Transverse colon (tissue), 4 donors: ENCODE measurements at regions not wholly inside any gene's neighbourhood (a gene's known extent, or its start where the extent isn't known, plus 50 kb on each side); places are given as distances from the start of the nearest gene placed in this dataset.

Source experiments
- EP300 ChIP-seq: sonication (generic); formaldehyde crosslinking; IDR thresholded peaks from one replicate; pipeline ENCODE4 v1.6.1; 2017; ENCODE audit warnings: antibody characterized with exemption, low read depth
- POLR2A ChIP-seq: fragments of 450-650 bp; IDR thresholded peaks from one replicate; pipeline ENCODE4 v1.6.1; 2016; ENCODE audit warnings: antibody characterized with exemption, mild to moderate bottlenecking, moderate library complexity
- POLR2AphosphoS5 ChIP-seq, 3 donors: sonication (generic); formaldehyde crosslinking; IDR thresholded peaks; one replicate each; pipeline ENCODE4 v1.6.1; 2016; ENCODE audit warnings: antibody characterized with exemption in 3 of 3
- TF ChIP-seq, protein P1 (sequence below), 5 experiments: fragments of 200-600 bp in 3 of 5; fragments of 450-650 bp in 2 of 5; sonication (generic) in 3 of 5; IDR thresholded peaks; 1 replicate in 2 of 5; 2 replicates in 3 of 5; pipeline ENCODE4 v1.5.1; 2016 to 2017; ENCODE audit warnings: antibody characterized with exemption in 5 of 5, inconsistent platforms in 3 of 5, mild to moderate bottlenecking in 2 of 5, moderate library complexity in 1 of 5

DNA sequence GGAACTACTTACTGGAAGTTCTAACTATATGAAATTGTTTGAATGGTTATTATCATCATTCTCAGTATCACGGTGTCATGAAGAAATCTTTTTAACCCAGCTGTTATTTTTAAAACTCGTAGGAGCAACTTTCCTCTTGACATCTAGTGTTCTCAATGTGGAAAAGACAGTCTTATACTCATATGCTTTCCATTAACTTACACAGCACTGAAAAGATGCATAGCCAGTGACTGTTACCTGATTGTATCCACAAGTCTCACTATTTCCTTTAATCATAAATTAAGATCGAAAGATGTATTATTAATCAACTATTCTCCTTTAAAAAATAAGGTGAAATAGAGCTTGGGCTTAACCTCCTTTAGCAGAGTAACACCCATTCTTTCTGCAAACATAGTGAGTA lies 59.7 kb upstream of the TNFSF4 start:
- TF ChIP-seq, protein P1, sequence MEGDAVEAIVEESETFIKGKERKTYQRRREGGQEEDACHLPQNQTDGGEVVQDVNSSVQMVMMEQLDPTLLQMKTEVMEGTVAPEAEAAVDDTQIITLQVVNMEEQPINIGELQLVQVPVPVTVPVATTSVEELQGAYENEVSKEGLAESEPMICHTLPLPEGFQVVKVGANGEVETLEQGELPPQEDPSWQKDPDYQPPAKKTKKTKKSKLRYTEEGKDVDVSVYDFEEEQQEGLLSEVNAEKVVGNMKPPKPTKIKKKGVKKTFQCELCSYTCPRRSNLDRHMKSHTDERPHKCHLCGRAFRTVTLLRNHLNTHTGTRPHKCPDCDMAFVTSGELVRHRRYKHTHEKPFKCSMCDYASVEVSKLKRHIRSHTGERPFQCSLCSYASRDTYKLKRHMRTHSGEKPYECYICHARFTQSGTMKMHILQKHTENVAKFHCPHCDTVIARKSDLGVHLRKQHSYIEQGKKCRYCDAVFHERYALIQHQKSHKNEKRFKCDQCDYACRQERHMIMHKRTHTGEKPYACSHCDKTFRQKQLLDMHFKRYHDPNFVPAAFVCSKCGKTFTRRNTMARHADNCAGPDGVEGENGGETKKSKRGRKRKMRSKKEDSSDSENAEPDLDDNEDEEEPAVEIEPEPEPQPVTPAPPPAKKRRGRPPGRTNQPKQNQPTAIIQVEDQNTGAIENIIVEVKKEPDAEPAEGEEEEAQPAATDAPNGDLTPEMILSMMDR (IDR thresholded peaks at IDR 0.05), result no peak
- no peak for TF ChIP-seq POLR2AphosphoS5 (IDR thresholded peaks at IDR 0.05)
- no peak for TF ChIP-seq EP300
- no peak for TF ChIP-seq POLR2A
